GM10248 (cell line): ENCODE measurements at regions not wholly inside any gene's neighbourhood (a gene's known extent, or its start where the extent isn't known, plus 50 kb on each side); places are given as distances from the start of the nearest gene placed in this dataset.

Experiments used
- CTCF ChIA-PET: fragments of 300-600 bp; sonication (Branson Sonifier 250); formaldehyde crosslinking; extraction: SDS; loops from one replicate; lab custom pipeline; 2021; ENCODE audit warnings: antibody characterized with exemption; lab: Yijun Ruan, JAX
- POLR2A ChIA-PET: fragments of 350-650 bp; sonication (Branson Sonifier 250); formaldehyde crosslinking; extraction: SDS; loops from one replicate; lab custom pipeline; 2020; ENCODE audit warnings: antibody characterized with exemption; lab: Yijun Ruan, JAX
- DNase-seq: peaks from one replicate; pipeline ENCODE4 v3.0.0; 2012; ENCODE audit errors: extremely low spot score
- CTCF ChIP-seq: IDR thresholded peaks from 2 replicates; pipeline ENCODE4 v1.5.1; 2012; ENCODE audit warnings: mild to moderate bottlenecking, low read depth; ENCODE audit errors: extremely low read depth, missing control alignments, control extremely low read depth

- no peak for DNase-seq
- ChIA-PET CTCF (no interaction called here), POLR2A (no interaction called here)
- TF ChIP-seq CTCF = no peak
Measured at GRCh38 chr3:159062734-159063410, 261.0 kb downstream of the MFSD1 start.

GRCh38 chr3:159069091-159069490 lies 267.2 kb downstream of the MFSD1 start, which contains the start of gene IQCJ:
Gene IQCJ (plus strand): TSS chr3:159069319.
- DNase-seq = no peak
- TF ChIP-seq CTCF = no peak
- POLR2A ChIA-PET = no interaction called here
- CTCF ChIA-PET = interaction anchor here (1.2 kb wide), 1 partner anchor 13 kb away, joined by 3 read pairs; no protein-coding TSS in a partner anchor

GRCh38 chr3:159069866-159070425 lies 268.1 kb downstream of the MFSD1 start:
- no peak for TF ChIP-seq CTCF
- ChIA-PET POLR2A (no interaction called here), CTCF (interaction anchor here (1.2 kb wide), 1 partner anchor 12 kb away, joined by 3 read pairs; no protein-coding TSS in a partner anchor)
- DNase-seq = no peak

- ChIA-PET POLR2A (no interaction called here), CTCF (interaction anchor here (1.4 to 1.9 kb wide), 2 partner anchors 9 to 28 kb away, joined by 5 read pairs; no protein-coding TSS in a partner anchor)
- no peak for TF ChIP-seq CTCF
- no peak for DNase-seq
Measured at GRCh38 chr3:159074756-159075701, 273.2 kb downstream of the MFSD1 start.

- ChIA-PET CTCF (no interaction called here), POLR2A (no interaction called here)
- TF ChIP-seq CTCF = no peak
- DNase-seq = no peak
Measured at GRCh38 chr3:159077860-159078259, 276.0 kb downstream of the MFSD1 start.

GRCh38 chr3:159080256-159080655 lies 278.4 kb downstream of the MFSD1 start:
- POLR2A ChIA-PET = no interaction called here
- TF ChIP-seq CTCF = no peak

More at GRCh38 chr3:159080256-159080655, 278.4 kb downstream of the MFSD1 start:
- CTCF ChIA-PET = interaction anchor here (1.4 kb wide), 1 partner anchor 14 kb away, joined by 3 read pairs; no protein-coding TSS in a partner anchor
- DNase-seq = no peak
